ENCODE measurements at regions not wholly inside any gene's neighbourhood (a gene's known extent, or its start where the extent isn't known, plus 50 kb on each side); places are given as distances from the start of the nearest gene placed in this dataset.

- TF ChIP-seq ELK1 (IDR thresholded peaks at IDR 0.05; ENCODE audit: low read depth, low read length): no peak
- no peak for TF ChIP-seq YY1 (IDR thresholded peaks at IDR 0.05; ENCODE audit: low read depth, low read length)
- TF ChIP-seq BMI1 (IDR thresholded peaks at IDR 0.05; ENCODE audit: borderline replicate concordance): no peak
- no peak for TF ChIP-seq STAT1 (conservative IDR thresholded peaks at IDR 0.05)
Observed at GRCh38 chr5:91521334-91521733, 138.2 kb upstream of the ARRDC3 start (continued).

GRCh38 chr5:91514400-91514799 lies 131.3 kb upstream of the ARRDC3 start:
- TF ChIP-seq NR2C1 (IDR thresholded peaks at IDR 0.05) (no peak), USF2 (IDR thresholded peaks at IDR 0.05; ENCODE audit: borderline replicate concordance, low read depth, low read length) (no peak), EED (IDR thresholded peaks at IDR 0.05; ENCODE audit: low read depth) (no peak)
- CTCF ChIA-PET: interaction anchor here (1.0 to 2.6 kb wide), 4 partner anchors 9 to 18 kb away, joined by 3 to 12 read pairs (median 3); no protein-coding TSS in a partner anchor
- H3K27ac ChIP-seq (ENCODE audit: control insufficient read depth, insufficient read depth): no peak overlapping the region
- no peak overlapping the region for H2AFZ ChIP-seq (ENCODE audit: control insufficient read depth, low read depth, low read length)
- DNase-seq (ENCODE audit: low read depth, low spot score) (no peak), ATAC-seq (no peak), FAIRE-seq (no peak)
- no peak overlapping the region for H3K4me3 ChIP-seq
- no TSS peak for BruUV-seq (replicated peaks)
- POLR2A ChIA-PET: no interaction called here
- H3K9ac ChIP-seq (ENCODE audit: control insufficient read depth, insufficient read depth, low read length): no peak overlapping the region
- SMC1A ChIA-PET (ENCODE audit: uncharacterized antibody, unreplicated experiment): interaction anchor here (1.0 to 1.4 kb wide), 3 partner anchors 17 to 95 kb away, joined by 3 to 4 read pairs (median 3); no protein-coding TSS in a partner anchor
- intact Hi-C loops (cut with micrococcal nuclease; ENCODE audit: unreplicated experiment): no loop called here
- no peaks in the 10 kb centered on the region for H3K27me3 ChIP-seq (replicated peaks in 1 of 2; ENCODE audit: control insufficient read depth in 2 of 2, insufficient read depth in 2 of 2, low read length in 1 of 2)
- 24% methylated on average over 4 of the region's 4 CpGs for WGBS (ENCODE audit: insufficient coverage, insufficient replicate concordance, low lambda C conversion rate, missing lambda C conversion rate)
- H3K9me3 ChIP-seq (replicated peaks; ENCODE audit: control insufficient read depth, insufficient read depth, low read length): no peaks in the 10 kb centered on the region
- no peaks in the 10 kb centered on the region for H4K20me1 ChIP-seq (ENCODE audit: control insufficient read depth, insufficient read depth)
- RAD21 ChIA-PET (ENCODE audit: unreplicated experiment): no interaction called here
- H3K4me2 ChIP-seq (ENCODE audit: control insufficient read depth, insufficient read depth): no peak overlapping the region
- H3K79me2 ChIP-seq (ENCODE audit: control insufficient read depth, insufficient read depth, low read length): no peaks in the 10 kb centered on the region
- no peaks in the 10 kb centered on the region for H3K36me3 ChIP-seq (ENCODE audit: control insufficient read depth in 2 of 2, insufficient read depth in 2 of 2, low read length in 1 of 2)
- in situ Hi-C loops (cut with MboI): no loop called here
- H3K4me1 ChIP-seq (ENCODE audit: control insufficient read depth, insufficient read depth, low read length): no peaks in the 10 kb centered on the region

Data from GM12878 (cell line).